Endothelial cell of umbilical vein (primary cell): ENCODE measurements at regions not wholly inside any gene's neighbourhood (a gene's known extent, or its start where the extent isn't known, plus 50 kb on each side); places are given as distances from the start of the nearest gene placed in this dataset.

ENCODE experiments used
- BruUV-seq: library from RNA; stranded (reverse); fragments of 400-500 nt; replicated peaks from 2 replicates; lab custom pipeline; 2021; lab: Mats Ljungman, UMichigan
- CTCF ChIA-PET: fragments of 300-600, 350-600 bp; sonication (Branson Sonifier 250); formaldehyde crosslinking; loops from one replicate; lab custom pipeline; 2021; ENCODE audit warnings: antibody characterized with exemption, inconsistent platforms; lab: Charles Lee
- POLR2A ChIA-PET: fragments of 300-600, 350-600 bp; sonication (Branson Sonifier 250); formaldehyde crosslinking; loops from one replicate; lab custom pipeline; 2021; ENCODE audit warnings: antibody characterized with exemption, inconsistent platforms; lab: Charles Lee
- DNase-seq: peaks from one replicate; pipeline ENCODE4 v3.0.0-alpha.2; 2011; ENCODE audit warnings: low read depth, low spot score
- FAIRE-seq: peaks from 2 replicates; lab custom pipeline; 2011; peaks lifted over from hg19 to GRCh38; lab: Jason Lieb, UNC
- H2AFZ ChIP-seq: 2 replicates; pipeline ENCODE4 v1.6.0; 2012; ENCODE audit warnings: low read depth, low read length, control low read depth, inconsistent platforms
- H3K27ac ChIP-seq: 2 replicates; pipeline ENCODE4 v1.5.1; 2011; ENCODE audit warnings: low read depth, mild to moderate bottlenecking, control low read depth, low read length, moderate library complexity; ENCODE audit not compliant: insufficient read depth
- H3K27me3 ChIP-seq, 2 experiments: 2 replicates each; pipeline versions ENCODE4 v1.6.0 to v1.6.1; 2011; ENCODE audit warnings: low read length in 2 of 2, mixed read lengths in 1 of 2; ENCODE audit not compliant: control insufficient read depth in 2 of 2, insufficient read depth in 2 of 2
- H3K36me3 ChIP-seq, 2 experiments: 2 replicates in 1 of 2; 3 replicates in 1 of 2; pipeline ENCODE4 v1.5.1; 2011; ENCODE audit warnings: low read length in 2 of 2, mild to moderate bottlenecking in 1 of 2, moderate library complexity in 1 of 2; ENCODE audit not compliant: control insufficient read depth in 2 of 2, insufficient read depth in 2 of 2; ENCODE audit errors: extremely low read depth in 1 of 2
- H3K4me1 ChIP-seq: 3 replicates; pipeline ENCODE4 v1.5.1; 2011; ENCODE audit warnings: mild to moderate bottlenecking, low read length; ENCODE audit not compliant: control insufficient read depth, insufficient read depth; ENCODE audit errors: extremely low read depth
- H3K4me2 ChIP-seq: 2 replicates; pipeline ENCODE4 v1.6.1; 2011; ENCODE audit warnings: low read length, control low read depth, mixed read lengths; ENCODE audit not compliant: insufficient read depth
- H3K4me3 ChIP-seq, 3 experiments: fragments of 200-600 bp in 1 of 3; sonication (generic), shearing (Covaris generic) in 1 of 3; replicated peaks in 1 of 3; 2 replicates each; pipeline ENCODE4 v1.5.1; 2011 to 2016; ENCODE audit warnings: control low read depth in 3 of 3, low read length in 3 of 3, mild to moderate bottlenecking in 2 of 3, inconsistent platforms in 1 of 3, low read depth in 1 of 3, moderate library complexity in 1 of 3; ENCODE audit not compliant: insufficient read depth in 1 of 3
- H3K79me2 ChIP-seq: 2 replicates; pipeline ENCODE4 v1.6.0; 2012; ENCODE audit warnings: low read length, inconsistent platforms; ENCODE audit not compliant: control insufficient read depth, insufficient read depth
- H3K9ac ChIP-seq: replicated peaks from 2 replicates; pipeline ENCODE3; 2011; ENCODE audit warnings: low read length, control low read depth; ENCODE audit not compliant: insufficient read depth; ENCODE audit errors: extremely low read depth
- H3K9me1 ChIP-seq: replicated peaks from 3 replicates; pipeline ENCODE4 v1.6.0; 2011; ENCODE audit warnings: mild to moderate bottlenecking, low read length; ENCODE audit not compliant: control insufficient read depth, insufficient read depth; ENCODE audit errors: extremely low read depth
- H3K9me3 ChIP-seq: replicated peaks from 2 replicates; pipeline ENCODE4 v1.5.1; 2012; ENCODE audit warnings: low read length, inconsistent platforms; ENCODE audit not compliant: control insufficient read depth, insufficient read depth
- H4K20me1 ChIP-seq: replicated peaks from 2 replicates; pipeline ENCODE3; 2011; ENCODE audit warnings: mild to moderate bottlenecking, low read length; ENCODE audit not compliant: control insufficient read depth, insufficient read depth; ENCODE audit errors: extremely low read depth
- EZH2 ChIP-seq: IDR thresholded peaks from 2 replicates; pipeline ENCODE4 v1.6.1; 2012; ENCODE audit warnings: borderline replicate concordance, low read depth, mild to moderate bottlenecking, moderate library complexity, low read length, inconsistent platforms; ENCODE audit not compliant: severe bottlenecking
- FOS ChIP-seq: IDR thresholded peaks from 2 replicates; pipeline ENCODE4 v1.6.1; 2011; ENCODE audit warnings: mild to moderate bottlenecking, low read length, moderate library complexity, borderline replicate concordance; ENCODE audit not compliant: insufficient read depth
- GATA2 ChIP-seq: IDR thresholded peaks from 2 replicates; pipeline ENCODE4 v1.7.0; 2011; ENCODE audit warnings: low read depth, mild to moderate bottlenecking, moderate library complexity, mixed read lengths, low read length; ENCODE audit not compliant: insufficient read length, insufficient read depth
- JUN ChIP-seq: IDR thresholded peaks from 2 replicates; pipeline ENCODE4 v1.6.1; 2011; ENCODE audit warnings: borderline replicate concordance, low read depth; ENCODE audit not compliant: insufficient read length, insufficient read depth
- MYC ChIP-seq: IDR thresholded peaks from one replicate; pipeline ENCODE4 v1.6.1; 2011; ENCODE audit warnings: mild to moderate bottlenecking, low read depth, low read length
- POLR2A ChIP-seq: IDR thresholded peaks from 2 replicates; pipeline ENCODE4 v1.6.1; 2012; ENCODE audit warnings: low read depth, mild to moderate bottlenecking, control low read depth, low read length
- POLR2AphosphoS5 ChIP-seq: IDR thresholded peaks from 2 replicates; pipeline ENCODE4 v1.6.1; 2012; ENCODE audit warnings: low read depth, mild to moderate bottlenecking, control low read depth, low read length, moderate library complexity; ENCODE audit not compliant: insufficient read depth
- dilution Hi-C: fragments of 300-500 bp; cut with MboI; formaldehyde crosslinking; loops from one replicate; pipeline ENCODE4 v1.15.0; 2019; ENCODE audit warnings: low sequenced_read_pairs; ENCODE audit not compliant: extremely low pct_ligation_motif_present
- intact Hi-C: fragments of 100-400 bp; cut with micrococcal nuclease; formaldehyde crosslinking; loops from one replicate; pipeline ENCODE4 v1.10.0; 2022
- TF ChIP-seq, protein P1 (sequence below): IDR thresholded peaks from 2 replicates; pipeline ENCODE4 v1.6.1; 2011; ENCODE audit not compliant: insufficient read depth, insufficient read length
- TF ChIP-seq, protein P2 (sequence below), 2 donors: IDR thresholded peaks; 1 replicate in 1 of 2; 2 replicates in 1 of 2; pipeline ENCODE4 v1.5.1; 2011; ENCODE audit warnings: low read length in 2 of 2, mild to moderate bottlenecking in 2 of 2, moderate library complexity in 2 of 2, control low read depth in 1 of 2, inconsistent platforms in 1 of 2, low read depth in 1 of 2; ENCODE audit not compliant: insufficient read depth in 1 of 2; ENCODE audit errors: extremely low read depth in 1 of 2

DNA sequence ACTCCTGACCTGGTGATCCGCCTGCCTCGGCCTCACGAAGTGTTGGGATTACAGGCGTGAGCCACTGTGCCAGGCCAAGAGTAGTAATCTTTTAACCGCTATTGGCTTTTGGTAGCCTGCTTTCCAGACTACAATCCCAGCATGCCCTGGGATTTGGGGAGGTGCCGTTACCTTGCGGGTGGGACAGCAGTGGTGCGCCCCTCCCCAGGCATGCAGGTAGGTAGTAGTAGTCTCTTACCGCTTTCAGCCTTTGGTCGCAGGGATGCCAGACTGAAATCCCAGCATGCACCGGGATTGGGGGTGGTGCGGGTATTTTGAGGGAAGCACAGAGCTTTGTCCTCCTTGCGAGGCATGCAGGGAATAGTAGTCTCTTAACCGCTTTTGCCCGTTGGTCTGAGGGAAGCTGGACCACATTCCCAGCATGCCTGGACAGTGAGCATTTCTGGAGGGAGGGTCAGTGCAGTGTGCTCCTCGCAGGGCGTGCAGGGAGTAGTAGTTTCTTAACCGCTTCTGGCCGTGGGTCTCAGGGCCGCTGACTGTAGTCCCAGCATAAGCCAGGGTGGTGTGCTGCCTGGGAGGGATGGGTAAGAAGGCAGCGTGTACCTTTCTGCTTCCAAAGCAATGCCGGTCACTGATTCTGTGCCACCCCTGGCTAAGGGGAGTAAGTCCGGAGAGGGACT is 1686.8 kb downstream of the TP53TG3F start:
- Histone ChIP-seq H3K9me3 (peaks cover 12% of the 10 kb centered on the region), H3K9ac (no peak overlapping the region), H3K9me1 (no peaks in the 10 kb centered on the region), H3K27me3 (no peaks in the 10 kb centered on the region), H2AFZ (no peak overlapping the region), H4K20me1 (no peaks in the 10 kb centered on the region), H3K4me1 (no peaks in the 10 kb centered on the region), H3K4me3 (no peak overlapping the region), H3K79me2 (no peaks in the 10 kb centered on the region), H3K4me2 (no peak overlapping the region), H3K36me3 (no peaks in the 10 kb centered on the region), H3K27ac (no peak overlapping the region)
- dilution Hi-C loops (no loop called here), intact Hi-C loops (no loop called here)
- POLR2A ChIA-PET: no interaction called here
- FAIRE-seq (no peak), DNase-seq (no peak)
- TF ChIP-seq GATA2: no peak
- no peak for TF ChIP-seq POLR2A
- no peak for TF ChIP-seq FOS
- TF ChIP-seq, protein P1, sequence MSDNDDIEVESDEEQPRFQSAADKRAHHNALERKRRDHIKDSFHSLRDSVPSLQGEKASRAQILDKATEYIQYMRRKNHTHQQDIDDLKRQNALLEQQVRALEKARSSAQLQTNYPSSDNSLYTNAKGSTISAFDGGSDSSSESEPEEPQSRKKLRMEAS: no peak
- TF ChIP-seq MYC: no peak
- TF ChIP-seq POLR2AphosphoS5: no peak
- no peak for TF ChIP-seq EZH2
- TF ChIP-seq, protein P2, sequence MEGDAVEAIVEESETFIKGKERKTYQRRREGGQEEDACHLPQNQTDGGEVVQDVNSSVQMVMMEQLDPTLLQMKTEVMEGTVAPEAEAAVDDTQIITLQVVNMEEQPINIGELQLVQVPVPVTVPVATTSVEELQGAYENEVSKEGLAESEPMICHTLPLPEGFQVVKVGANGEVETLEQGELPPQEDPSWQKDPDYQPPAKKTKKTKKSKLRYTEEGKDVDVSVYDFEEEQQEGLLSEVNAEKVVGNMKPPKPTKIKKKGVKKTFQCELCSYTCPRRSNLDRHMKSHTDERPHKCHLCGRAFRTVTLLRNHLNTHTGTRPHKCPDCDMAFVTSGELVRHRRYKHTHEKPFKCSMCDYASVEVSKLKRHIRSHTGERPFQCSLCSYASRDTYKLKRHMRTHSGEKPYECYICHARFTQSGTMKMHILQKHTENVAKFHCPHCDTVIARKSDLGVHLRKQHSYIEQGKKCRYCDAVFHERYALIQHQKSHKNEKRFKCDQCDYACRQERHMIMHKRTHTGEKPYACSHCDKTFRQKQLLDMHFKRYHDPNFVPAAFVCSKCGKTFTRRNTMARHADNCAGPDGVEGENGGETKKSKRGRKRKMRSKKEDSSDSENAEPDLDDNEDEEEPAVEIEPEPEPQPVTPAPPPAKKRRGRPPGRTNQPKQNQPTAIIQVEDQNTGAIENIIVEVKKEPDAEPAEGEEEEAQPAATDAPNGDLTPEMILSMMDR (IDR thresholded peaks at IDR 0.05; ENCODE audit: extremely low read depth in 1 of 2, insufficient read depth in 1 of 2, low read depth in 1 of 2, low read length in 2 of 2): no peak
- TF ChIP-seq JUN: no peak
- CTCF ChIA-PET: no interaction called here
- no TSS peak for BruUV-seq
